ENCODE measurements at regions not wholly inside any gene's neighbourhood (a gene's known extent, or its start where the extent isn't known, plus 50 kb on each side); places are given as distances from the start of the nearest gene placed in this dataset.
"Not testable (repeated sequence)": the region's sequence is repeated elsewhere in the genome, so short reads cannot be mapped to it uniquely, and the experiment has no call there.

DNA sequence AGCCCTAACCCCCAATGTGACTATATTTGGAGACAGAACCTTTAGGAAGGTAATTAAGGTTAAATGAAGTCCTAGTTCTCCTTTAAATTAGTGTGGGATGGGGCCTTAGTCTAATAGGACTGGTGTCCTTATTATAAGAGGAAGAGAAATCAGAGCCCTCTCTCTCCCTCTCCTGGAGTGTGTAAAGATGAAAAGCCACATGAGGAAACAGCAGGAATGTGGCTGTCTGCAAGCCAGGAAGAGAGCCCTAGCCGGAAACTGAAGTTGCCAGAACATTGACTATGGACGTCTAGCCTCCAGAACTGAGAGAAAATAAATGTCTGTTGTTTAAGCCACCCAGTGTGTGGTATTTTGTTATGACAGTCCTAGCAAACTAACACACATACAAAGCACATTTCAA is 802.9 kb upstream of the AMELY start:
- Mint-ChIP-seq H3K4me1 (ENCODE audit: low read depth) (no peaks in the 10 kb centered on the region), H3K9me3 (no peaks in the 10 kb centered on the region), H3K27ac (no peak overlapping the region), H3K4me3 (no peak overlapping the region), H3K36me3 (ENCODE audit: low read depth) (no peaks in the 10 kb centered on the region), H3K27me3 (ENCODE audit: low read depth) (no peaks in the 10 kb centered on the region)
- no peak for DNase-seq (ENCODE audit: low spot score)

DNA sequence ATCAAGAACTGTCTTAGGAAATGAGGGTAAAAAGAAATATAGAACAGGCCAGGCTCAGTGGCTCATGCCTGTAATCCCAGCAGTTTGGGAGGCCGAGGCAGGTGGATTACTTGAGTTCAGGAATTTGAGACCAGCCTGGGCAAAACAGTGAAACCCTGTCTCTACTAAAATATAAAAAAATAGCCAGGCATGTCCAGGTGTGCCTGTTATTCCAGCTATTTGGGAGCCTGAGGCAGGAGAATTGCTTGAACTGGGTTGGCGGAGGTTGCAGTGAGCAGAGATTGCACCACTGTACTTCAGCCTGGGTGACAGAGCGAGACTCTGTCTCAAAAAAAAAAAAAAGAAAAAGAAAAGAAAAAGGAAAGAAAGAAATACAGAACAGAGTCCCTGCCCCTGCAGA is 802.2 kb upstream of the AMELY start:
- H3K27me3 Mint-ChIP-seq (ENCODE audit: low read depth); H3K9me3 Mint-ChIP-seq; H3K27ac Mint-ChIP-seq; H3K4me1 Mint-ChIP-seq (ENCODE audit: low read depth); H3K4me3 Mint-ChIP-seq; H3K36me3 Mint-ChIP-seq (ENCODE audit: low read depth); DNase-seq (ENCODE audit: low spot score): not testable (repeated sequence)

DNA sequence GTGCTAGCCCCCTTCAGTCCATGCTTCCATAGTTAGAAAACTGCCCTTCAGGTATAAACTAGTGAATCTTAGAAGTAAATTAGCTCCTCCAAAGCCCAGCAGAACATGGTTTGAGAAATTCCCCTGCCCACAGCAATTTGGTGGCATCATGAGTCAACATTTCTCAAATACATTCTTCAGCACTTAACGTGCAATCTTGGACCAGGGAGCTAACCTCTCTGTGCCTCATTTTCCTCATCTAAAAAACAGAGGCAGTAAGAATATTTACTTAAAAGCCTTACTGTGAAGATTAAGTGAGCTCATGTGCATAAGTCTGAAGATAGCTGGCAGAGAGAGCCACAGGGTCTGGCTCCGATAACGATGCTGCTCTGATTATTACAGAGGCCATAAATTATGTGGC is 800.7 kb upstream of the AMELY start:
- DNase-seq (ENCODE audit: low spot score), result no peak
- no peak overlapping the region for H3K4me3 Mint-ChIP-seq
- no peaks in the 10 kb centered on the region for H3K4me1 Mint-ChIP-seq (ENCODE audit: low read depth)
- H3K9me3 Mint-ChIP-seq, result no peaks in the 10 kb centered on the region
- H3K36me3 Mint-ChIP-seq (ENCODE audit: low read depth), result no peaks in the 10 kb centered on the region
- H3K27ac Mint-ChIP-seq, result no peak overlapping the region
- H3K27me3 Mint-ChIP-seq (ENCODE audit: low read depth), result peaks cover 5% of the 10 kb centered on the region

DNA sequence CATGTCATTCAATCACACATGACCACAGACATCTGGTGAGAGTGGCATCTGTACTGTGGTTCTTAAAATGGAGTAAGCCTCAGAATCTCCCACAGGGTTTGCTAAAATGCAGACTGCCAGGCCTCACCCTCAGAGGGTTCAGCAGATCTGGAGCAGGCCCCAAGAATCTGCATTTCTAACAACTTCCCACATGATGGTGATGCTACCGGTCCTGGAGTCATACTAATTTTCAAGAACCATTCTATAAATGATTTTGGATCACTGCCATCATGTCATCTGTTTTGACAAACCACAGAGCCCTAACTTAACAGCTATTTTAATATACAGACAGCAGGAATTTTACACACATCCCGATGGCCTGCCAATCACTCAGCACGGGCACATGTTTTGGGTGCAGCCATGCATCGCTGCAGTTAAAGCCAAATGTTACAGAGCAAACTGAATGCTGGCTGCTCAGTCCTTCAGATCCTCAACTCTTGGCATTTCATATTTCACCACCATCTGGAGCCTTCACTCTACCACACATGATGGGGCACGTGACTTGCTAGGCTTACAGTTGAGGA is 792.1 kb upstream of the AMELY start:
- H3K27ac Mint-ChIP-seq, result no peak overlapping the region
- peaks cover 8% of the 10 kb centered on the region for H3K27me3 Mint-ChIP-seq (ENCODE audit: low read depth)
- H3K36me3 Mint-ChIP-seq (ENCODE audit: low read depth), result no peaks in the 10 kb centered on the region
- H3K4me3 Mint-ChIP-seq, result no peak overlapping the region
- H3K4me1 Mint-ChIP-seq (ENCODE audit: low read depth), result no peaks in the 10 kb centered on the region
- no peak for DNase-seq (ENCODE audit: low spot score)
- H3K9me3 Mint-ChIP-seq, result no peaks in the 10 kb centered on the region

DNA sequence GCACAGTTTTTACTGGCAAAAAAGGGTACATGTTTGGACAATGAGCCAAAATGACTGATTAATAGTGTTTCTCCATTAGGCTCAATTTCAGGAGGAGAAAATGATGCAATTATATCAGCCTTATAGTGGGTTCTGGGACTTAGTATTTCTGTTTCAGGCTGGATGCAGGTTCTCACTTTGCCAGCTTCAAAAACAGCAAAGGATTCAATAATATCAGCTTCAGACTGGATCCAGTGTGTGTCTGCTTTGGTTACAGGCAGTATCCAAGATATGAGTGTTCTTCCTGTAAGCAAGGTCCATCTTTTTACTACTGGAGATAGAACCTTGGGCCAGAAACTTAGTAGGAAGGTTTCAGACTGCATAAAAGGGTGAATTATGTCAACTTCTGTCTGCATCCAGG is 790.9 kb upstream of the AMELY start:
- DNase-seq (ENCODE audit: low spot score), result no peak
- H3K27me3 Mint-ChIP-seq (ENCODE audit: low read depth), result peaks cover 3% of the 10 kb centered on the region
- no peaks in the 10 kb centered on the region for H3K36me3 Mint-ChIP-seq (ENCODE audit: low read depth)
- no peaks in the 10 kb centered on the region for H3K4me1 Mint-ChIP-seq (ENCODE audit: low read depth)
- H3K4me3 Mint-ChIP-seq, result no peak overlapping the region
- no peaks in the 10 kb centered on the region for H3K9me3 Mint-ChIP-seq
- H3K27ac Mint-ChIP-seq, result no peak overlapping the region

DNA sequence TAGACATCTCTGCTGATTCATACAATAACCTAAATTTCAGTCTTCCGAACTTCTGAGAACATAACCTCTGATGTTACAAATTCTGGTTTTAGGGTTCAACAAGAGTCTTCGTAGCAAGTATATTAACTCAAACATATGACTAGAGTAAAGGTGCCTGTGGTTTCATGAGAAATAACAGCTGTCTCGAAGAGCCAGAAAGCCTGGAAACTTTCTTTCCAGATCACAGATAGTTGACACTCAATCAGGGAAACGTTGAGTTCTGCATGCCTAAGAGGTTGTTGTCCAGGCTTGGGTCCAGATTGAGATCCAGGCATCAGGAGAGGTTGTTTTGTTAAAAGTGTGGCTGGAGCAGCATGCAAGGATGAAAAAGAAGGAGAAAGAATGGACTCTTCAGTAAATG is 790.1 kb upstream of the AMELY start:
- Mint-ChIP-seq H3K36me3 (ENCODE audit: low read depth) (no peaks in the 10 kb centered on the region), H3K4me1 (ENCODE audit: low read depth) (no peaks in the 10 kb centered on the region), H3K9me3 (no peaks in the 10 kb centered on the region), H3K4me3 (no peak overlapping the region), H3K27me3 (ENCODE audit: low read depth) (peaks cover 3% of the 10 kb centered on the region), H3K27ac (no peak overlapping the region)
- DNase-seq (ENCODE audit: low spot score), result no peak

DNA sequence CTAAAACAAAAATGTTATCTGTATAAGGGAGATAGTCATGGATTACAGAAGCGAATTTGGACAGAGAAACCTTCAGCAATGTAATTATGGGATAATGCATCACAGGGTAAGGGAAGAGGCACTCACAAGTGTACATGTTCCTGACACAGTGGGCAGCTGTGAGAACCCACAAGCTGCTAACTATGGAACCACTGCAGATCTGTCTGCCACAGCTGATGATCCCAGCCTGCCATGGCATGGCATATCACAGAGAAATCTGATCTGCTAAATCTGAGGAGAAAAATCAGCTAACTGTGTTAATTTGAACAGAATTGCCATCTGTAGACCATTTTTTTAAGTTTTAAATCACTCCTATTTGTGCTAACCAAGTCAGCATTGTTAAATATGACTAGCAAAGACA is 786.0 kb upstream of the AMELY start:
- peaks cover 3% of the 10 kb centered on the region for H3K27me3 Mint-ChIP-seq (ENCODE audit: low read depth)
- H3K9me3 Mint-ChIP-seq, result no peaks in the 10 kb centered on the region

DNA sequence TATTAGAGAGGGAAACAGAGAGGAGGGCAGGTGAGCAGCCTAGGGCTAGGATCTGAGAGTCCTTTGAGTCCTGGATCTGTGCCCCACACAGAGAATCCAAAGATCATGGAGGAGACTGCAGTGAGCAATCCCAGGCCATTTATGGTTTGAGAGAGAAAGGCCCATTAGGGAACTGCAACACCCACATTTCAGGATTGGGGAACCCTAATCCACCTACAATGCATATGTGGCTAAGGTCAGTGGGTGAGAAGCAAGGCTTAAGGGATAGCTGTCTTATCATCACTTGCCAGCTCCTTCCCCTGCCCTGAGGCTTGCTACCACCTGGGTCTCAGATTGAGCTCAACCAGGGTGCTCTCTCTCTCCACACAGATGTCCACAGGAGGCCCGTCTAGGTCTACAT is 781.1 kb upstream of the AMELY start:
- no peak overlapping the region for H3K27ac Mint-ChIP-seq
- no peaks in the 10 kb centered on the region for H3K27me3 Mint-ChIP-seq (ENCODE audit: low read depth)
- H3K36me3 Mint-ChIP-seq (ENCODE audit: low read depth), result no peaks in the 10 kb centered on the region
- H3K4me1 Mint-ChIP-seq (ENCODE audit: low read depth), result no peaks in the 10 kb centered on the region
- no peaks in the 10 kb centered on the region for H3K9me3 Mint-ChIP-seq
- DNase-seq (ENCODE audit: low spot score), result no peak
- no peak overlapping the region for H3K4me3 Mint-ChIP-seq

More for the DNA sequence above, 786.0 kb upstream of the AMELY start:
- Mint-ChIP-seq H3K27ac (no peak overlapping the region), H3K4me1 (ENCODE audit: low read depth) (no peaks in the 10 kb centered on the region), H3K36me3 (ENCODE audit: low read depth) (no peaks in the 10 kb centered on the region), H3K4me3 (no peak overlapping the region)
- DNase-seq (ENCODE audit: low spot score), result no peak

DNA sequence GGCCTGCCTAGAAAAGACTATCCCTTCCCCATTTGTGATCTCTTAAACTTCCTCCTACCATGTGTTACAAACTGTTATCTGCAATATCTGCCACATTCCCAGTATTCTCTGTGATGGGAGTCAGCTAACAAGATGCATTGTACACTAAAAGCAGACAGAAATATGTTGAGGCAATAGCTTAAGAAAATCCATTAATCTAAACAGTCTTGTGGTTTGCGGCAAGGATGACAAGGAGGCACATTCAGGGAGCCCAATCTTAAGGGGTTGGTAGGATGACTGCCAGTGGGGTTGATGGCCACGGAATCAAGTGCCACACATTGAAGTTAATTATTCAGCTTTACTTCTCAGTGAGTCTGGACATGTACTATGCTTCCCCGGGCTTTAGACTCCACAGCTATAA is 775.5 kb upstream of the AMELY start:
- H3K36me3 Mint-ChIP-seq (ENCODE audit: low read depth), result no peaks in the 10 kb centered on the region
- H3K27ac Mint-ChIP-seq, result no peak overlapping the region
- H3K27me3 Mint-ChIP-seq (ENCODE audit: low read depth), result no peaks in the 10 kb centered on the region
- no peaks in the 10 kb centered on the region for H3K4me1 Mint-ChIP-seq (ENCODE audit: low read depth)
- no peaks in the 10 kb centered on the region for H3K9me3 Mint-ChIP-seq
- DNase-seq (ENCODE audit: low spot score), result no peak
- no peak overlapping the region for H3K4me3 Mint-ChIP-seq

DNA sequence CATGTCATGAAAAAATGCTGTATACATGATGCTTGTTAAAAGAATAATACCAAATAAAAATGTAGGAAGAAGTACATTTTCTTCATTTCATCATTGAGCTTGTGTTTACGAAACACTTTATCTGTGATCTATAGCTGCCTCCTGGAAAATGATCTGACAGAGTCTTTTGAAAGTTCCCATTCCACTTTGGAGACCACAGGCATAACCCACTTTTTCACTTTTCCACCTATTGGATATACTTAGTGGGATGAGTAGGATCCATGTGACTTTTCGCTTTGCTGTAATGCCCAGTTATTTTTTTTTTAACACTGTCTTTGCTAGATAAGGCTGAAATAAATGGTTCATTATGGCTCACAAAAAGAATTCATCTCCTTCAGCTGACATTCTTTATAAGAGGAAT is 773.0 kb upstream of the AMELY start:
- H3K4me3 Mint-ChIP-seq, result no peak overlapping the region
- DNase-seq (ENCODE audit: low spot score), result no peak

DNA sequence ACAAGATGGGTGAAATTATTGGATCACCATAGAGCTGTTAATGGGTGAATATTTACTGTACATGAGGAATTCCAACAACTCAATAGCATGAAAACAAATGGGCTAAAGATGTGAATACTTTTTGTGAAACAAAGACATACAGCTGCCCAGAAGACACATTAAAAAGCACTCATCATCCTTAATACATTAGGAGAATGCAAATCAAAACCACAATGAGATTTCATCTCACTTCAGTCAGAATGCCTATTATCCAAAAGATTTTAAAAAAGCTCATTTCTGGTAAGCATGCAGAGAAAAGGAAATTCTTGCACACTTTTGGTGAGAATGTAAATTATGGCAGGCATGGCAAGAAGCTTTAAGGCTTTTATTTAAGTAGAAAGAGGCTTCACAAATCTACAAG is 770.8 kb upstream of the AMELY start:
- no peak overlapping the region for H3K4me3 Mint-ChIP-seq
- no peaks in the 10 kb centered on the region for H3K9me3 Mint-ChIP-seq
- H3K27me3 Mint-ChIP-seq (ENCODE audit: low read depth), result no peaks in the 10 kb centered on the region
- no peak overlapping the region for H3K27ac Mint-ChIP-seq
- DNase-seq (ENCODE audit: low spot score), result no peak
- no peaks in the 10 kb centered on the region for H3K4me1 Mint-ChIP-seq (ENCODE audit: low read depth)
- H3K36me3 Mint-ChIP-seq (ENCODE audit: low read depth), result no peaks in the 10 kb centered on the region

More for the DNA sequence above, 773.0 kb upstream of the AMELY start:
- Mint-ChIP-seq H3K9me3 (no peaks in the 10 kb centered on the region), H3K36me3 (ENCODE audit: low read depth) (no peaks in the 10 kb centered on the region), H3K27ac (no peak overlapping the region), H3K27me3 (ENCODE audit: low read depth) (no peaks in the 10 kb centered on the region), H3K4me1 (ENCODE audit: low read depth) (no peaks in the 10 kb centered on the region)

DNA sequence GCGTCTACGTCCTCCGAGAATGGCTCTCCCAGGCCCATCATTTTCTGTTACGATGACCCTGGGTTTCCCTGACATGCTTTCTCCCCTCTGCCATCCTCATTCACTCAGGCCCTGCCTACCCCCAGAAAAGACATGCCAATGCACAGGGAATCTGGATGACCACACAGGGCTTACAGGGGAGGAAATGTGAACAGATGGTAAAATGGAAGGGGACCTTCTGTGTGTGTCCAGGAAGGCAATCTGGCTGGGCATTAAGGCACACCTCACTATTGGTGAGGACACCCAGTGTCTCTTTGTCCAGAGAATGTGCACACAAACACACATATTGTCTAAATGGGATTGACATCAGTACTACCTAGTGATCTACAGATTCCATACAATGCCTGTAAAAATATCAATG is 769.9 kb upstream of the AMELY start:
- no peak overlapping the region for H3K27ac Mint-ChIP-seq
- H3K36me3 Mint-ChIP-seq (ENCODE audit: low read depth), result no peaks in the 10 kb centered on the region
- no peak for DNase-seq (ENCODE audit: low spot score)
- no peak overlapping the region for H3K4me3 Mint-ChIP-seq
- H3K27me3 Mint-ChIP-seq (ENCODE audit: low read depth), result no peaks in the 10 kb centered on the region
- H3K4me1 Mint-ChIP-seq (ENCODE audit: low read depth), result no peaks in the 10 kb centered on the region
- H3K9me3 Mint-ChIP-seq, result no peaks in the 10 kb centered on the region

DNA sequence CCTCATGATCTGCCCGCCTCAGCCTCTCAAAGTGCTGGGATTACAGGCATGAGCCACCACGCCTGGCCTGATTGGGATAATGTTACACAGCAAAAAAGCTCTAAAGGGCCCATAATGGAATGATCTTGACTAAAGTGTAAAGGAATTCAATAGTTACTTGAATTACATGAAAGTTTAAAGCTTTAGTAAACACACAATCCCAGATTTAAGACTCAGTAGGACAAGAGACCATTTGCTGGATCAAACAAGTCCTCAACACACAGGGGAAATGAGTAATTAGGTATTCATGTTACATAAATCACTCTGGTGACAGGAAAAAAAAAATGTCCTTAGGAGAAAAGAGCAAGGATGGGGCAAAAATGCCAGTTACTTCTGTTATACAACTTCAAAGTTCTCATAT is 762.9 kb upstream of the AMELY start:
- H3K9me3 Mint-ChIP-seq, result no peaks in the 10 kb centered on the region
- H3K27me3 Mint-ChIP-seq (ENCODE audit: low read depth), result peaks cover 3% of the 10 kb centered on the region
- no peak overlapping the region for H3K4me3 Mint-ChIP-seq
- no peak for DNase-seq (ENCODE audit: low spot score)
- H3K27ac Mint-ChIP-seq, result no peak overlapping the region
- H3K36me3 Mint-ChIP-seq (ENCODE audit: low read depth), result no peaks in the 10 kb centered on the region
- H3K4me1 Mint-ChIP-seq (ENCODE audit: low read depth), result no peaks in the 10 kb centered on the region

DNA sequence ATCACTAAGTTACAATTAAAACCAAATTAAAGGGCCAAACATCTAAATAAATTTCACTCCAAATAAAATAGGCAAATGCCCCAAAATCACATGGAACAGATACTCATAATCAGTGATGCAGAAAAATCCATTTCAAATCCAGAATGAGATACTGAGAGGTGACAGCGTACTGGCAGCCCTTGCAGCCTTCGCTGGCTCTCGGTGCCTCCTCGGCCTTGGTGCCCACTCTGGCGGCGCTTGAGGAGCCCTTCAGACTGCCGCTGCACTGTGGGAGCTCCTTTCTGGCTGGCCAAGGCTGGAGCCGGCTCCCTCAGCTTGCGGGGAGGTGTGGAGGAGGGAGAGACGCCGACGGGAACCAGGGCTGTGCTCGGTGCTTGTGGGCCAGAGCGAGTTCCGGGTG is 761.2 kb upstream of the AMELY start:
- Mint-ChIP-seq H3K4me1 (ENCODE audit: low read depth) (no peaks in the 10 kb centered on the region), H3K4me3 (no peak overlapping the region), H3K27me3 (ENCODE audit: low read depth) (peaks cover 3% of the 10 kb centered on the region), H3K36me3 (ENCODE audit: low read depth) (no peaks in the 10 kb centered on the region), H3K9me3 (no peaks in the 10 kb centered on the region), H3K27ac (no peak overlapping the region)
- no peak for DNase-seq (ENCODE audit: low spot score)

DNA sequence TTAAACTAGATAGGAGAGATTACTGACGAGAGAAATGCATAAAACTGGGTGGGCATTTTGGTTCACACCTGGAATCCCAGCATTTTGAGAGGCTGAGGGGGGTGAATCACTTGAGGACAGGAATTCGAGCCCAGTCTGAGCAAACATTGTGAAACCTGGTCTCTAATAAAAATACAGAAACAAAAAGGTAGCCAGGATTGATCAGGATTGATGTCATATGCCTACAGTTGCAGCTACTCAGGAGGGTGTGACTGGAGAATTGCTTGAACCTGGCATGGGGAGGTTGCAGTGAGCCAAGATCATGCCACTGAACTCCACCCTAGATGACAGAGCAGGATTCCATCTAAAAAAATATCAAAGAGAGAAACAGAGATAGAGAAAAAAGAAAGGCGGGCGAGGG is 751.7 kb upstream of the AMELY start:
- Mint-ChIP-seq H3K4me1 (ENCODE audit: low read depth) (no peaks in the 10 kb centered on the region), H3K27me3 (ENCODE audit: low read depth) (no peaks in the 10 kb centered on the region), H3K4me3 (no peak overlapping the region), H3K36me3 (ENCODE audit: low read depth) (no peaks in the 10 kb centered on the region), H3K9me3 (no peaks in the 10 kb centered on the region), H3K27ac (no peak overlapping the region)
- no peak for DNase-seq (ENCODE audit: low spot score)
